Brain microvascular endothelial cell (primary cell): ENCODE measurements at regions not wholly inside any gene's neighbourhood (a gene's known extent, or its start where the extent isn't known, plus 50 kb on each side); places are given as distances from the start of the nearest gene placed in this dataset.

Source experiments
- DNase-seq: peaks from one replicate; pipeline ENCODE4 v3.0.0-alpha.2; 2020
- H3K27ac ChIP-seq: fragments of 250-450 bp; sonication (Bioruptor Pico); 2 replicates; pipeline ENCODE4 v1.5.1; 2020; ENCODE audit warnings: mild to moderate bottlenecking, moderate library complexity
- H3K27me3 ChIP-seq: fragments of 250-450 bp; sonication (Bioruptor Pico); replicated peaks from 2 replicates; pipeline ENCODE4 v1.5.1; 2020; ENCODE audit warnings: mild to moderate bottlenecking
- H3K36me3 ChIP-seq: fragments of 250-450 bp; sonication (Bioruptor Pico); replicated peaks from 2 replicates; pipeline ENCODE4 v1.5.1; 2020; ENCODE audit warnings: mild to moderate bottlenecking
- H3K4me3 ChIP-seq: 2 replicates; pipeline ENCODE4 v1.5.1; 2011; ENCODE audit warnings: low read depth, mild to moderate bottlenecking, control low read depth, low read length, moderate library complexity
- in situ Hi-C: cut with HindIII; loops from 2 replicates; pipeline ENCODE4 v1.10.0; 2017; ENCODE audit warnings: low sequenced_read_pairs, low pct_ligation_motif_present
- TF ChIP-seq, protein P1 (sequence below): IDR thresholded peaks from 2 replicates; pipeline ENCODE4 v1.5.1; 2011; ENCODE audit warnings: low read depth, mild to moderate bottlenecking, moderate library complexity, low read length, control low read depth, inconsistent platforms; ENCODE audit errors: missing control alignments

DNA sequence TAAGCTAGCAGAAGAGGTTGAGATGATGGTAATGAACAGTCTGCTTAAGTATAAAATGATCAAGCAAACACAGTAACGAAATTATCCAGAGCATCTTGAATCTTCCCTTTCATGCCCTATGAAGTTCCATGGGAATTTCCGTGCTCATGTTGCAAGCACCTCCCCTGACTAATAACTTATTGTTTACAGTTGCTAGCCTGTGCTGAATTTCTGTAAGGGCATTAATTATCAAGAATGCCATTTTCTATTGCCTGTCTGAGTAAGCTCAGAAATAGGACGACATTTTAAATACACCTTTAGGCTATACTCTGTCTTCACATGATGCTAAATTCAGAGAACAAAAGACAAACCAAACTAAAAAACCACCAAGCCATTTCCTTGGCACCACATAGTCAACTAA is 257.5 kb upstream of the LRTM1 start:
- no peaks in the 10 kb centered on the region for H3K36me3 ChIP-seq
- in situ Hi-C loops, result no loop called here
- DNase-seq, result no peak
- TF ChIP-seq, protein P1, sequence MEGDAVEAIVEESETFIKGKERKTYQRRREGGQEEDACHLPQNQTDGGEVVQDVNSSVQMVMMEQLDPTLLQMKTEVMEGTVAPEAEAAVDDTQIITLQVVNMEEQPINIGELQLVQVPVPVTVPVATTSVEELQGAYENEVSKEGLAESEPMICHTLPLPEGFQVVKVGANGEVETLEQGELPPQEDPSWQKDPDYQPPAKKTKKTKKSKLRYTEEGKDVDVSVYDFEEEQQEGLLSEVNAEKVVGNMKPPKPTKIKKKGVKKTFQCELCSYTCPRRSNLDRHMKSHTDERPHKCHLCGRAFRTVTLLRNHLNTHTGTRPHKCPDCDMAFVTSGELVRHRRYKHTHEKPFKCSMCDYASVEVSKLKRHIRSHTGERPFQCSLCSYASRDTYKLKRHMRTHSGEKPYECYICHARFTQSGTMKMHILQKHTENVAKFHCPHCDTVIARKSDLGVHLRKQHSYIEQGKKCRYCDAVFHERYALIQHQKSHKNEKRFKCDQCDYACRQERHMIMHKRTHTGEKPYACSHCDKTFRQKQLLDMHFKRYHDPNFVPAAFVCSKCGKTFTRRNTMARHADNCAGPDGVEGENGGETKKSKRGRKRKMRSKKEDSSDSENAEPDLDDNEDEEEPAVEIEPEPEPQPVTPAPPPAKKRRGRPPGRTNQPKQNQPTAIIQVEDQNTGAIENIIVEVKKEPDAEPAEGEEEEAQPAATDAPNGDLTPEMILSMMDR, result no peak
- H3K27me3 ChIP-seq, result no peaks in the 10 kb centered on the region
- H3K4me3 ChIP-seq, result no peak overlapping the region
- no peak overlapping the region for H3K27ac ChIP-seq

GRCh38 chr3:55183201-55183600 is 255.3 kb upstream of the LRTM1 start:
- Histone ChIP-seq H3K27me3 (no peaks in the 10 kb centered on the region), H3K27ac (no peak overlapping the region), H3K4me3 (no peak overlapping the region), H3K36me3 (no peaks in the 10 kb centered on the region)
- no peak for DNase-seq
- TF ChIP-seq, protein P1, result no peak
- in situ Hi-C loops, result no loop called here

DNA sequence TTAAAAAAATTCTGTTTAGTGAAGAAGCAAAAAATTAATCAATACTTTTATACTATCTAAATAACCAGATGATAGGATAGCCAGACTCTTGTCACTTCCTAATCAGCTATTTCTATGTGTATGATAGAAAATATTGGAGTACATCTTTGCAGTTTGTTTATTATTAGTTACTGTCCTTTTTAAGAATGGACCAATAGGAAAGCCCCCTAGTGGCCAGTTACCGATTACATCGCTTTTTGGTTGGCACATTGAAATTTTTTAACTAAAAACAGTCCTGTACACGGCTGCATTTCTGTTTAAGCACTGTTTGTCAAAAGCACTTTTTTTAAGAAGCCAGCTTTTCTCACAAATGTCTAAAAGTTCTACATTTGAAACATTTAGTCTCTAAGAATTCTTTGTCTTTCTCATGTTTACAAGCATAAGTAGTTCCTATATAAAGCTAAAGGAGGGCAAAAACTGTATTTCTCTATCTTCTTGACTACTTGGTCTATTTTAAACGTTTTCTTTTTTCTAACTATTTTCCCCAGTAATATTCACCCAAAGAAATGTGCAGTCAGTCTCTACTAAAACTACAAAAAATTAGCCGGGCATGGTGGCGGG is 253.2 kb upstream of the LRTM1 start:
- TF ChIP-seq, protein P1, result peak; percentile 70
- peak; percentile 51 for DNase-seq
- H3K27me3 ChIP-seq, result no peaks in the 10 kb centered on the region
- in situ Hi-C loops, result no loop called here
- no peak overlapping the region for H3K27ac ChIP-seq
- H3K36me3 ChIP-seq, result no peaks in the 10 kb centered on the region
- no peak overlapping the region for H3K4me3 ChIP-seq

DNA sequence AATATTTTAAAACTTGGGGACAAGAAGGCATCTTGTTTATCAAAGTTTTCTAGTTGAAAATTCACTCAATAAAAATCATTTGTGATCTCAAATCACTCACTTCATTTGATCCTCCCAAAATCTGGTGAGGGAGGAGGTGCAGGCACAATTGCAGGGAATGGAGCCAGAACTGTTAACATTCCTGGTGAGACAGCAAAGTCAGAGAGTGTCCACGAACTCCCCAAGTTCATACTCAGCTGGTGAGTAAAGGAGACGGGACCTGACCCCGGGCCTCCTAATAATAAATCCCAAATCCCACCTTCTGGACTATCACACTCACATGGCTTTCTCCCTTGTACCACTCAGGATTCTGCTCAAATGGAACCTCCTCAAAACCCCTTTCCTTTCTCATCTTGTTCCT is 252.3 kb upstream of the LRTM1 start:
- H3K27ac ChIP-seq, result no peak overlapping the region
- H3K4me3 ChIP-seq, result no peak overlapping the region
- H3K27me3 ChIP-seq, result no peaks in the 10 kb centered on the region
- in situ Hi-C loops, result no loop called here
- H3K36me3 ChIP-seq, result no peaks in the 10 kb centered on the region
- TF ChIP-seq, protein P1, result no peak
- no peak for DNase-seq

GRCh38 chr3:55178336-55178735 is 250.5 kb upstream of the LRTM1 start:
- Histone ChIP-seq H3K4me3 (no peak overlapping the region), H3K27ac (no peak overlapping the region), H3K36me3 (no peaks in the 10 kb centered on the region), H3K27me3 (no peaks in the 10 kb centered on the region)
- no peak for DNase-seq
- TF ChIP-seq, protein P1, result no peak
- in situ Hi-C loops, result no loop called here

GRCh38 chr3:55177749-55178148 is 249.9 kb upstream of the LRTM1 start:
- DNase-seq, result no peak
- H3K36me3 ChIP-seq, result no peaks in the 10 kb centered on the region
- H3K4me3 ChIP-seq, result no peak overlapping the region
- no peak overlapping the region for H3K27ac ChIP-seq
- no peaks in the 10 kb centered on the region for H3K27me3 ChIP-seq
- TF ChIP-seq, protein P1, result no peak
- in situ Hi-C loops, result no loop called here
